GM10266 (cell line): ENCODE measurements at regions not wholly inside any gene's neighbourhood (a gene's known extent, or its start where the extent isn't known, plus 50 kb on each side); places are given as distances from the start of the nearest gene placed in this dataset.

Experiments used
- DNase-seq: peaks from one replicate; pipeline ENCODE4 v3.0.0; 2012; ENCODE audit errors: extremely low spot score
- CTCF ChIP-seq: IDR thresholded peaks from 2 replicates; pipeline ENCODE4 v1.5.1; 2012; ENCODE audit warnings: mild to moderate bottlenecking, low read depth; ENCODE audit not compliant: control insufficient read depth, insufficient read depth; ENCODE audit errors: missing control alignments

- no peak for TF ChIP-seq CTCF
- no peak for DNase-seq
Observed at GRCh38 chr19:31096062-31096830, 253.0 kb downstream of the TSHZ3 start.

GRCh38 chr19:31095100-31095804, 254.0 kb downstream of the TSHZ3 start:
- no peak for TF ChIP-seq CTCF
- no peak for DNase-seq

GRCh38 chr19:31092274-31092673, 257.0 kb downstream of the TSHZ3 start:
- TF ChIP-seq CTCF = no peak
- DNase-seq = no peak

GRCh38 chr19:31089681-31090080, 259.6 kb downstream of the TSHZ3 start:
- DNase-seq = no peak
- TF ChIP-seq CTCF = no peak

GRCh38 chr19:31085125-31085524, 264.1 kb downstream of the TSHZ3 start:
- TF ChIP-seq CTCF = no peak
- no peak for DNase-seq

GRCh38 chr19:31083105-31083504, 266.1 kb downstream of the TSHZ3 start:
- TF ChIP-seq CTCF = no peak
- DNase-seq = no peak

- DNase-seq = no peak
- TF ChIP-seq CTCF = no peak
Observed at GRCh38 chr19:31075146-31075655, 274.0 kb downstream of the TSHZ3 start.
